B cell (primary cell): ENCODE measurements at regions not wholly inside any gene's neighbourhood (a gene's known extent, or its start where the extent isn't known, plus 50 kb on each side); places are given as distances from the start of the nearest gene placed in this dataset.

Experiments used
- CTCF ChIP-seq: fragments of 200-600 bp; IDR thresholded peaks from one replicate; pipeline ENCODE4 v1.8.0; 2022; ENCODE audit warnings: antibody characterized with exemption, mild to moderate bottlenecking
- EZH2 ChIP-seq: IDR thresholded peaks from 2 replicates; pipeline ENCODE4 v1.6.1; 2012; ENCODE audit warnings: borderline replicate concordance, low read depth, mild to moderate bottlenecking, moderate library complexity, low read length; ENCODE audit not compliant: insufficient read depth, poor library complexity, severe bottlenecking

GRCh38 chr20:57868310-57868709 lies 158.5 kb upstream of the PMEPA1 start:
- no peak for TF ChIP-seq CTCF
- no peak for TF ChIP-seq EZH2
